Thyroid gland (tissue), 4 donors: ENCODE measurements at regions not wholly inside any gene's neighbourhood (a gene's known extent, or its start where the extent isn't known, plus 50 kb on each side); places are given as distances from the start of the nearest gene placed in this dataset.

ENCODE experiments used
- POLR2A ChIP-seq, 2 donors: fragments of 450-650 bp; IDR thresholded peaks; one replicate each; pipeline ENCODE4 v1.6.1; 2017; ENCODE audit warnings: antibody characterized with exemption in 2 of 2, mild to moderate bottlenecking in 2 of 2, moderate library complexity in 1 of 2
- TF ChIP-seq, protein P1 (sequence below), 6 experiments: fragments of 200-600 bp in 3 of 6; fragments of 450-650 bp in 3 of 6; sonication (generic) in 3 of 6; IDR thresholded peaks; one replicate each; pipeline ENCODE4 v1.5.1; 2016 to 2019; ENCODE audit warnings: antibody characterized with exemption in 6 of 6, mild to moderate bottlenecking in 2 of 6, inconsistent platforms in 1 of 6, moderate library complexity in 1 of 6

DNA sequence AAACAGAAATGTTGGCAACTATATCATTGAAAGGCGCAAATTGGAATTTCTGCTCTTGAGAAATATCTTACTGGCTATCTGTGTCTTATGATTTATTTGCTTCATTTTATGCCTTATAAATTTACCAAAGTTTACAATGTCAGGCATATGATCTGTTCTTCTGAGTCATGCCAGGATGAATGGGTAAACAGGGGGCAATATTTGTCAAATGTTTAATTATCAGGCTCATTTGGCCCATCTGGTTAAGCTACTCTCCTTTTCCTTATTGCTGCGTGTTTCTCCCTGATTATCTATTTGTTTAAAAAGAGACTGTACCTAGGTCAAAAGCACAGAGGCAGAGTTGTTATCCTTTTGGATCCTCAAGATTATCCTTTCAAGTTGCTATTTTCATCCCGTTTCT lies 903.8 kb upstream of the PCDH10 start:
- TF ChIP-seq POLR2A (IDR thresholded peaks at IDR 0.05) = no peak
- TF ChIP-seq, protein P1, sequence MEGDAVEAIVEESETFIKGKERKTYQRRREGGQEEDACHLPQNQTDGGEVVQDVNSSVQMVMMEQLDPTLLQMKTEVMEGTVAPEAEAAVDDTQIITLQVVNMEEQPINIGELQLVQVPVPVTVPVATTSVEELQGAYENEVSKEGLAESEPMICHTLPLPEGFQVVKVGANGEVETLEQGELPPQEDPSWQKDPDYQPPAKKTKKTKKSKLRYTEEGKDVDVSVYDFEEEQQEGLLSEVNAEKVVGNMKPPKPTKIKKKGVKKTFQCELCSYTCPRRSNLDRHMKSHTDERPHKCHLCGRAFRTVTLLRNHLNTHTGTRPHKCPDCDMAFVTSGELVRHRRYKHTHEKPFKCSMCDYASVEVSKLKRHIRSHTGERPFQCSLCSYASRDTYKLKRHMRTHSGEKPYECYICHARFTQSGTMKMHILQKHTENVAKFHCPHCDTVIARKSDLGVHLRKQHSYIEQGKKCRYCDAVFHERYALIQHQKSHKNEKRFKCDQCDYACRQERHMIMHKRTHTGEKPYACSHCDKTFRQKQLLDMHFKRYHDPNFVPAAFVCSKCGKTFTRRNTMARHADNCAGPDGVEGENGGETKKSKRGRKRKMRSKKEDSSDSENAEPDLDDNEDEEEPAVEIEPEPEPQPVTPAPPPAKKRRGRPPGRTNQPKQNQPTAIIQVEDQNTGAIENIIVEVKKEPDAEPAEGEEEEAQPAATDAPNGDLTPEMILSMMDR (IDR thresholded peaks at IDR 0.05) = no peak
